ENCODE measurements at regions not wholly inside any gene's neighbourhood (a gene's known extent, or its start where the extent isn't known, plus 50 kb on each side); places are given as distances from the start of the nearest gene placed in this dataset.

- Histone ChIP-seq H3K4me3 (ENCODE audit: low read depth, low read length) (no peak overlapping the region), H3K27ac (ENCODE audit: extremely low read depth, low read depth, low read length) (no peak overlapping the region), H3K36me3 (ENCODE audit: control insufficient read depth in 2 of 2, insufficient read depth in 1 of 2, low read length in 2 of 2) (no peaks in the 10 kb centered on the region), H3K9me3 (ENCODE audit: control insufficient read depth, insufficient read depth, low read depth, low read length) (no peaks in the 10 kb centered on the region), H3K4me1 (ENCODE audit: control insufficient read depth, insufficient read depth, low read length) (0 out of 2 replicates have a peak, but pooled peaks cover 5% of the 10 kb centered on the region)
- POLR2A ChIA-PET, result no interaction called here
- CTCF ChIA-PET, result no interaction called here
- no peak for TF ChIP-seq ZFP69B (tag by site-specific recombination; IDR thresholded peaks at IDR 0.05)
- no peak for TF ChIP-seq SCRT1 (tag by site-specific recombination; IDR thresholded peaks at IDR 0.05; ENCODE audit: borderline replicate concordance)
- no peak for TF ChIP-seq PRDM2 (tag by site-specific recombination; IDR thresholded peaks at IDR 0.05; ENCODE audit: borderline replicate concordance)
- TF ChIP-seq ZNF560 (tag by site-specific recombination; IDR thresholded peaks at IDR 0.05; ENCODE audit: borderline replicate concordance), result no peak
- no peak for TF ChIP-seq HOXA7 (CRISPR knock-in tag; IDR thresholded peaks at IDR 0.05; ENCODE audit: borderline replicate concordance)
- no peak for TF ChIP-seq ZNF610 (tag by site-specific recombination; IDR thresholded peaks at IDR 0.05; ENCODE audit: borderline replicate concordance)
- TF ChIP-seq ZNF362 (tag by site-specific recombination; IDR thresholded peaks at IDR 0.05), result no peak
- TF ChIP-seq ZNF792 (tag by site-specific recombination; IDR thresholded peaks at IDR 0.05), result no peak
- no peak for TF ChIP-seq ZNF629 (tag by site-specific recombination; IDR thresholded peaks at IDR 0.05)
- TF ChIP-seq ZNF768 (tag by site-specific recombination; IDR thresholded peaks at IDR 0.05), result no peak
- no peak for TF ChIP-seq ZNF280D (tag by site-specific recombination; IDR thresholded peaks at IDR 0.05)
- TF ChIP-seq ZNF2 (tag by site-specific recombination; IDR thresholded peaks at IDR 0.05), result no peak
- no peak for TF ChIP-seq ZNF398 (tag by site-specific recombination; IDR thresholded peaks at IDR 0.05)
- no peak for TF ChIP-seq ZNF449 (tag by site-specific recombination; IDR thresholded peaks at IDR 0.05)
- no peak for TF ChIP-seq SALL2 (tag by site-specific recombination; IDR thresholded peaks at IDR 0.05; ENCODE audit: borderline replicate concordance)
These were observed 138.1 kb upstream of the UNC5B start for GRCh38 chr10:71074176-71074755.

Measured in HEK293 (cell line).